HEK293T (cell line): ENCODE measurements at regions not wholly inside any gene's neighbourhood (a gene's known extent, or its start where the extent isn't known, plus 50 kb on each side); places are given as distances from the start of the nearest gene placed in this dataset.

ENCODE experiments used
- CTBP1 ChIP-seq: fragments of 450-650 bp; IDR thresholded peaks from 2 replicates; pipeline ENCODE4 v1.6.1; 2016; ENCODE audit warnings: borderline replicate concordance
- FOXA1 ChIP-seq: fragments of 450-650 bp; IDR thresholded peaks from 2 replicates; pipeline ENCODE4 v1.6.1; 2016; ENCODE audit warnings: mild to moderate bottlenecking
- FOXM1 ChIP-seq: fragments of 450-650 bp; IDR thresholded peaks from 2 replicates; pipeline ENCODE4 v1.6.1; 2017; ENCODE audit warnings: mild to moderate bottlenecking, borderline replicate concordance

- TF ChIP-seq FOXA1 (no peak), CTBP1 (no peak), FOXM1 (no peak)
Measured at GRCh38 chr18:73691624-73692023, 456.0 kb downstream of the FBXO15 start.
